ENCODE measurements at regions not wholly inside any gene's neighbourhood (a gene's known extent, or its start where the extent isn't known, plus 50 kb on each side); places are given as distances from the start of the nearest gene placed in this dataset.

DNA sequence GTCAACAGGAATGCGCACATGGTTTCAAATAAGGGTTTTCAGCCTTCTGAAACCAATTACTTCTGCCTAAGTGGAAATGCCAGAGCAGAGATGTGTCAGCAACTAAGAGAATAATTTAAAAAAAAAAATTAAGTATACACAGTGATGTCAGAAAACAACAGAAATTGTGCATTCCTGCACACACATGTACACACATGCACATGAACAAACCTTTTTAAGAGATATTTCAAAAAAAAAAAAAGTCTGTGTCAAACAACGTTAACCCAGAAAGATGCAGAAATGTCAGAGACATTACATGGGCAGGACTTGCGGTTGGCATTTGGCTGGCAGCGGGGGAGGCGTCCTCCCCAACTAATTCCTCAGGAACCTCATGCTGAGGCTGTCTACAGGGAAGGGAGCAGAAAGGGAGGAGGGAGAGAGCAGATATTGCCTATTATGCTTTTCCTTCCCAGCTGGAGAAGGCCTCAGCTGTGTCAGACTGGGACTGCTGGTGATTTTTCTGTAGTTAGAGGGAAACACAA is 536.9 kb upstream of the WWC1 start:
- peaks cover 22% of the 10 kb centered on the region for H3K4me1 Mint-ChIP-seq
- intact Hi-C loops (cut with micrococcal nuclease), result no loop called here
- Histone ChIP-seq H3K4me3 (replicated peaks in 1 of 3; ENCODE audit: low read depth in 2 of 3, low read length in 3 of 3) (no peak overlapping the region), H3K4me1 (ENCODE audit: control insufficient read depth in 1 of 2, insufficient read depth in 2 of 2, low read length in 2 of 2) (peaks cover 13 to 20% of the 10 kb centered on the region in 2 donors), H3K36me3 (replicated peaks in 1 of 2; ENCODE audit: control insufficient read depth in 1 of 2, insufficient read depth in 2 of 2, low read length in 2 of 2) (no peaks in the 10 kb centered on the region), H3K79me2 (ENCODE audit: insufficient read depth, low read length) (no peaks in the 10 kb centered on the region), H3K9ac (ENCODE audit: insufficient read depth, low read length, poor library complexity, severe bottlenecking) (no peak overlapping the region), H4K20me1 (ENCODE audit: insufficient read depth, low read length) (no peaks in the 10 kb centered on the region), H3K9me3 (replicated peaks in 1 of 2; ENCODE audit: control insufficient read depth in 1 of 2, insufficient read depth in 1 of 2, low read length in 2 of 2) (no peaks in the 10 kb centered on the region), H2AFZ (ENCODE audit: insufficient read depth, low read depth, low read length, poor library complexity, severe bottlenecking) (no peak overlapping the region), H3K27me3 (ENCODE audit: control insufficient read depth in 2 of 2, insufficient read depth in 2 of 2, low read length in 2 of 2) (no peaks in the 10 kb centered on the region), H3K4me2 (replicated peaks; ENCODE audit: extremely low read depth, low read length, poor library complexity, severe bottlenecking) (no peak overlapping the region), H3K27ac (ENCODE audit: low read depth in 1 of 2, low read length in 2 of 2) (no peak overlapping the region)
- H3K27me3 Mint-ChIP-seq (ENCODE audit: low read depth in 3 of 3), result peaks cover 0 to 2% (median 1%) of the 10 kb centered on the region in 3 donors
- H3K36me3 Mint-ChIP-seq, result no peaks in the 10 kb centered on the region
- H3K9me3 Mint-ChIP-seq, result peaks cover 0 to 2% (median 0%) of the 10 kb centered on the region in 7 donors
- no peak overlapping the region for H3K27ac Mint-ChIP-seq
- no peak for DNase-seq
- TF ChIP-seq, protein P1, sequence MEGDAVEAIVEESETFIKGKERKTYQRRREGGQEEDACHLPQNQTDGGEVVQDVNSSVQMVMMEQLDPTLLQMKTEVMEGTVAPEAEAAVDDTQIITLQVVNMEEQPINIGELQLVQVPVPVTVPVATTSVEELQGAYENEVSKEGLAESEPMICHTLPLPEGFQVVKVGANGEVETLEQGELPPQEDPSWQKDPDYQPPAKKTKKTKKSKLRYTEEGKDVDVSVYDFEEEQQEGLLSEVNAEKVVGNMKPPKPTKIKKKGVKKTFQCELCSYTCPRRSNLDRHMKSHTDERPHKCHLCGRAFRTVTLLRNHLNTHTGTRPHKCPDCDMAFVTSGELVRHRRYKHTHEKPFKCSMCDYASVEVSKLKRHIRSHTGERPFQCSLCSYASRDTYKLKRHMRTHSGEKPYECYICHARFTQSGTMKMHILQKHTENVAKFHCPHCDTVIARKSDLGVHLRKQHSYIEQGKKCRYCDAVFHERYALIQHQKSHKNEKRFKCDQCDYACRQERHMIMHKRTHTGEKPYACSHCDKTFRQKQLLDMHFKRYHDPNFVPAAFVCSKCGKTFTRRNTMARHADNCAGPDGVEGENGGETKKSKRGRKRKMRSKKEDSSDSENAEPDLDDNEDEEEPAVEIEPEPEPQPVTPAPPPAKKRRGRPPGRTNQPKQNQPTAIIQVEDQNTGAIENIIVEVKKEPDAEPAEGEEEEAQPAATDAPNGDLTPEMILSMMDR (IDR thresholded peaks at IDR 0.05), result no peak
- no CpG with 5 or more reads among the region's 5 CpGs for WGBS (ENCODE audit: insufficient coverage)
- H3K4me3 Mint-ChIP-seq, result no peak overlapping the region

DNA sequence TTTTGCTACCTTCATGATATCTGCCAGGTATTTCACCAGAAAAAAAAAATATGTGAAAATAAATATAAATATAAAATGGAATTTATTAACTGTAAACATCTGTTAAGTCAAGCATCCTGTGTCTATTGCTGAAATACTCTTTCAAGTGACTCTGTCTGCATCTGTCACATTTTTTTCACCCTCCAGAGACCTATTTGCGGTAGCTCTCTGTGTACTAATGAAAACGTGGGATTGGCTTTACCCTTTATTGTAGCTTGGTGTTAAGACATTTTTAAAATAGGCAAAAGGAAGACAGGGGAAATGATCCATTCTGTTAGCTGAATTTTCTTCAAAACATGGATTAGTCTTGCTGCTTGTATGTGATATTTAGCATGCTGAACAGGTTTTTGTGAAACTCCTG is 536.0 kb upstream of the WWC1 start:
- H3K4me1 Mint-ChIP-seq, result peaks cover 22% of the 10 kb centered on the region
- H3K4me3 ChIP-seq (replicated peaks in 1 of 3; ENCODE audit: low read depth in 2 of 3, low read length in 3 of 3), result no peak overlapping the region
- H2AFZ ChIP-seq (ENCODE audit: insufficient read depth, low read depth, low read length, poor library complexity, severe bottlenecking), result no peak overlapping the region
- H3K27me3 ChIP-seq (ENCODE audit: control insufficient read depth in 2 of 2, insufficient read depth in 2 of 2, low read length in 2 of 2), result no peaks in the 10 kb centered on the region
- no peak overlapping the region for H3K4me2 ChIP-seq (replicated peaks; ENCODE audit: extremely low read depth, low read length, poor library complexity, severe bottlenecking)
- no peaks in the 10 kb centered on the region for H3K36me3 Mint-ChIP-seq
- no peaks in the 10 kb centered on the region for H3K9me3 ChIP-seq (replicated peaks in 1 of 2; ENCODE audit: control insufficient read depth in 1 of 2, insufficient read depth in 1 of 2, low read length in 2 of 2)
- DNase-seq, result no peak
- intact Hi-C loops (cut with micrococcal nuclease), result no loop called here
- H3K27ac ChIP-seq (ENCODE audit: low read depth in 1 of 2, low read length in 2 of 2), result no peak overlapping the region
- H4K20me1 ChIP-seq (ENCODE audit: insufficient read depth, low read length), result no peaks in the 10 kb centered on the region
- H3K9me3 Mint-ChIP-seq, result peaks cover 0 to 2% (median 0%) of the 10 kb centered on the region in 7 donors
- no peak overlapping the region for H3K4me3 Mint-ChIP-seq
- no peaks in the 10 kb centered on the region for H3K79me2 ChIP-seq (ENCODE audit: insufficient read depth, low read length)
- no peak overlapping the region for H3K27ac Mint-ChIP-seq
- TF ChIP-seq, protein P1 (IDR thresholded peaks at IDR 0.05), result no peak
- H3K27me3 Mint-ChIP-seq (ENCODE audit: low read depth in 3 of 3), result peaks cover 0 to 2% (median 1%) of the 10 kb centered on the region in 3 donors
- no CpG with 5 or more reads among the region's 2 CpGs for WGBS (ENCODE audit: insufficient coverage)
- no peak overlapping the region for H3K9ac ChIP-seq (ENCODE audit: insufficient read depth, low read length, poor library complexity, severe bottlenecking)
- peaks cover 14 to 21% of the 10 kb centered on the region in 2 donors for H3K4me1 ChIP-seq (ENCODE audit: control insufficient read depth in 1 of 2, insufficient read depth in 2 of 2, low read length in 2 of 2)
- H3K36me3 ChIP-seq (replicated peaks in 1 of 2; ENCODE audit: control insufficient read depth in 1 of 2, insufficient read depth in 2 of 2, low read length in 2 of 2), result no peaks in the 10 kb centered on the region

All from CD14-positive monocyte (primary cell).